SJCRH30 (cell line): ENCODE measurements at regions not wholly inside any gene's neighbourhood (a gene's known extent, or its start where the extent isn't known, plus 50 kb on each side); places are given as distances from the start of the nearest gene placed in this dataset.

Source experiments
- DNase-seq, 2 experiments: peaks; one replicate each; pipeline ENCODE4 v3.0.0-alpha.2; 2015 to 2020
- H3K27ac ChIP-seq: fragments of 250-450 bp; sonication (Bioruptor Pico); 2 replicates; pipeline ENCODE4 v1.5.1; 2020; ENCODE audit warnings: mild to moderate bottlenecking, moderate library complexity
- H3K27me3 ChIP-seq: fragments of 250-450 bp; sonication (Bioruptor Pico); 2 replicates; pipeline ENCODE4 v1.5.1; 2020; ENCODE audit warnings: mild to moderate bottlenecking, moderate library complexity
- H3K36me3 ChIP-seq: fragments of 250-450 bp; sonication (Bioruptor Pico); 2 replicates; pipeline ENCODE4 v1.5.1; 2020; ENCODE audit warnings: mild to moderate bottlenecking, moderate library complexity
- H3K4me1 ChIP-seq: fragments of 250-450 bp; sonication (Bioruptor Pico); 2 replicates; pipeline ENCODE4 v1.5.1; 2020; ENCODE audit warnings: mild to moderate bottlenecking, moderate library complexity
- H3K4me3 ChIP-seq: fragments of 250-450 bp; sonication (Bioruptor Pico); 2 replicates; pipeline ENCODE4 v1.5.1; 2020; ENCODE audit warnings: mild to moderate bottlenecking, moderate library complexity
- H3K9me3 ChIP-seq: fragments of 250-450 bp; sonication (Bioruptor Pico); replicated peaks from 2 replicates; pipeline ENCODE4 v1.5.1; 2020; ENCODE audit warnings: mild to moderate bottlenecking, moderate library complexity

- no peak for DNase-seq
- H3K4me1 ChIP-seq = no peaks in the 10 kb centered on the region
- H3K27me3 ChIP-seq = no peaks in the 10 kb centered on the region
- no peaks in the 10 kb centered on the region for H3K36me3 ChIP-seq
- H3K4me3 ChIP-seq = no peak overlapping the region
- no peak overlapping the region for H3K27ac ChIP-seq
- no peaks in the 10 kb centered on the region for H3K9me3 ChIP-seq
Measured at GRCh38 chr6:106894978-106895702, 79.4 kb downstream of the CD24 start.

- Histone ChIP-seq H3K27me3 (no peaks in the 10 kb centered on the region), H3K9me3 (no peaks in the 10 kb centered on the region), H3K36me3 (no peaks in the 10 kb centered on the region), H3K27ac (no peak overlapping the region), H3K4me1 (no peaks in the 10 kb centered on the region), H3K4me3 (no peak overlapping the region)
- DNase-seq = no peak
Measured at GRCh38 chr6:106892186-106892585, 82.3 kb downstream of the CD24 start.

- Histone ChIP-seq H3K9me3 (no peaks in the 10 kb centered on the region), H3K36me3 (no peaks in the 10 kb centered on the region), H3K27ac (no peak overlapping the region), H3K4me1 (no peaks in the 10 kb centered on the region), H3K27me3 (0 out of 2 replicates have a peak, but pooled peaks cover 2% of the 10 kb centered on the region), H3K4me3 (no peak overlapping the region)
- no peak for DNase-seq
Measured at GRCh38 chr6:106890447-106890846, 84.1 kb downstream of the CD24 start.

- no peaks in the 10 kb centered on the region for H3K36me3 ChIP-seq
- no peak overlapping the region for H3K27ac ChIP-seq
- H3K9me3 ChIP-seq = no peaks in the 10 kb centered on the region
- H3K27me3 ChIP-seq = 0 out of 2 replicates have a peak, but pooled peaks cover 3% of the 10 kb centered on the region
- no peak for DNase-seq
- no peaks in the 10 kb centered on the region for H3K4me1 ChIP-seq
- no peak overlapping the region for H3K4me3 ChIP-seq
Measured at GRCh38 chr6:106889692-106890091, 84.8 kb downstream of the CD24 start.

- Histone ChIP-seq H3K36me3 (no peaks in the 10 kb centered on the region), H3K27ac (no peak overlapping the region), H3K9me3 (no peaks in the 10 kb centered on the region), H3K27me3 (0 out of 2 replicates have a peak, but pooled peaks cover 3% of the 10 kb centered on the region), H3K4me1 (no peaks in the 10 kb centered on the region), H3K4me3 (no peak overlapping the region)
- DNase-seq = no peak
Measured at GRCh38 chr6:106886922-106887797, 87.4 kb downstream of the CD24 start.

- Histone ChIP-seq H3K4me3 (no peak overlapping the region), H3K27ac (no peak overlapping the region), H3K9me3 (no peaks in the 10 kb centered on the region), H3K27me3 (0 out of 2 replicates have a peak, but pooled peaks cover 3% of the 10 kb centered on the region), H3K36me3 (no peaks in the 10 kb centered on the region), H3K4me1 (no peaks in the 10 kb centered on the region)
- DNase-seq = no peak
Measured at GRCh38 chr6:106886081-106886843, 88.3 kb downstream of the CD24 start.

- Histone ChIP-seq H3K27ac (no peak overlapping the region), H3K27me3 (0 out of 2 replicates have a peak, but pooled peaks cover 3% of the 10 kb centered on the region), H3K9me3 (no peaks in the 10 kb centered on the region), H3K4me3 (no peak overlapping the region), H3K36me3 (no peaks in the 10 kb centered on the region), H3K4me1 (no peaks in the 10 kb centered on the region)
- no peak for DNase-seq
Measured at GRCh38 chr6:106885679-106886078, 88.8 kb downstream of the CD24 start.

GRCh38 chr6:106884576-106884975, 90.0 kb downstream of the CD24 start:
- H3K4me3 ChIP-seq = no peak overlapping the region
- H3K27me3 ChIP-seq = peaks cover 3% of the 10 kb centered on the region; the same call in 1 of the 2 replicates
- H3K4me1 ChIP-seq = no peaks in the 10 kb centered on the region
- DNase-seq = no peak
- no peaks in the 10 kb centered on the region for H3K36me3 ChIP-seq
- no peaks in the 10 kb centered on the region for H3K9me3 ChIP-seq
- no peak overlapping the region for H3K27ac ChIP-seq

- DNase-seq = no peak
- Histone ChIP-seq H3K4me3 (no peak overlapping the region), H3K27ac (no peak overlapping the region), H3K27me3 (peaks cover 3% of the 10 kb centered on the region; the same call in 1 of the 2 replicates), H3K4me1 (no peaks in the 10 kb centered on the region), H3K36me3 (no peaks in the 10 kb centered on the region), H3K9me3 (no peaks in the 10 kb centered on the region)
Measured at GRCh38 chr6:106883808-106884262, 90.7 kb downstream of the CD24 start.

GRCh38 chr6:106882601-106883518, 91.7 kb downstream of the CD24 start:
- no peak for DNase-seq
- Histone ChIP-seq H3K4me3 (no peak overlapping the region), H3K36me3 (no peaks in the 10 kb centered on the region), H3K9me3 (no peaks in the 10 kb centered on the region), H3K4me1 (no peaks in the 10 kb centered on the region), H3K27me3 (peaks cover 3% of the 10 kb centered on the region; the same call in 1 of the 2 replicates), H3K27ac (no peak overlapping the region)

- H3K27ac ChIP-seq = no peak overlapping the region
- H3K36me3 ChIP-seq = no peaks in the 10 kb centered on the region
- H3K27me3 ChIP-seq = peaks cover 3% of the 10 kb centered on the region; the same call in 1 of the 2 replicates
- no peaks in the 10 kb centered on the region for H3K9me3 ChIP-seq
- H3K4me3 ChIP-seq = no peak overlapping the region
- no peaks in the 10 kb centered on the region for H3K4me1 ChIP-seq
- DNase-seq = no peak
Measured at GRCh38 chr6:106882138-106882537, 92.4 kb downstream of the CD24 start.

GRCh38 chr6:106880952-106881351, 93.6 kb downstream of the CD24 start:
- no peaks in the 10 kb centered on the region for H3K36me3 ChIP-seq
- H3K9me3 ChIP-seq = no peaks in the 10 kb centered on the region
- no peaks in the 10 kb centered on the region for H3K4me1 ChIP-seq
- peaks cover 3% of the 10 kb centered on the region; the same call in 1 of the 2 replicates for H3K27me3 ChIP-seq
- DNase-seq = no peak
- H3K4me3 ChIP-seq = no peak overlapping the region
- no peak overlapping the region for H3K27ac ChIP-seq

- Histone ChIP-seq H3K27me3 (no peaks in the 10 kb centered on the region; the same call in 1 of the 2 replicates), H3K27ac (no peak overlapping the region), H3K4me3 (no peak overlapping the region), H3K9me3 (no peaks in the 10 kb centered on the region), H3K4me1 (no peaks in the 10 kb centered on the region), H3K36me3 (no peaks in the 10 kb centered on the region)
- no peak for DNase-seq
Measured at GRCh38 chr6:106875782-106876321, 98.7 kb downstream of the CD24 start.
